ENCODE measurements at regions not wholly inside any gene's neighbourhood (a gene's known extent, or its start where the extent isn't known, plus 50 kb on each side); places are given as distances from the start of the nearest gene placed in this dataset.

GRCh38 chr14:88990856-88991255, 166.4 kb downstream of the TTC8 start:
- no peak for TF ChIP-seq POLR2AphosphoS5 (IDR thresholded peaks at IDR 0.05)
- TF ChIP-seq CTCF (IDR thresholded peaks at IDR 0.05): no peak
- TF ChIP-seq POLR2A (IDR thresholded peaks at IDR 0.05): no peak

Data from sigmoid colon (tissue), 4 donors.